Ovary (tissue), 7 donors: ENCODE measurements at regions not wholly inside any gene's neighbourhood (a gene's known extent, or its start where the extent isn't known, plus 50 kb on each side); places are given as distances from the start of the nearest gene placed in this dataset.

Experiments used
- DNase-seq, 5 donors: peaks; one replicate each; pipeline ENCODE4 v3.0.0-alpha.2; 2019 to 2020
- H3K27ac ChIP-seq, 2 donors: fragments of 200-600 bp; one replicate each; pipeline versions ENCODE4 v1.5.1 to v1.8.0; 2019 to 2022
- H3K27me3 ChIP-seq: fragments of 200-600 bp; one replicate; pipeline ENCODE4 v1.8.0; 2022
- H3K36me3 ChIP-seq: fragments of 200-600 bp; sonication (generic); one replicate; pipeline ENCODE4 v1.5.1; 2019
- H3K4me1 ChIP-seq: one replicate; pipeline ENCODE4 v1.8.1; 2013; ENCODE audit warnings: mild to moderate bottlenecking, moderate library complexity; ENCODE audit not compliant: insufficient read depth
- H3K4me3 ChIP-seq: fragments of 200-600 bp; sonication (generic); one replicate; pipeline ENCODE4 v1.5.1; 2017
- H3K9me3 ChIP-seq, 2 donors: fragments of 200-600 bp in 1 of 2; sonication (generic) in 1 of 2; one replicate each; pipeline versions ENCODE4 v1.5.1 to v1.8.1; 2013 to 2019; ENCODE audit warnings: mild to moderate bottlenecking in 1 of 2, moderate library complexity in 1 of 2
- EP300 ChIP-seq: sonication (generic); formaldehyde crosslinking; IDR thresholded peaks from one replicate; pipeline ENCODE4 v1.6.1; 2017; ENCODE audit warnings: antibody characterized with exemption
- POLR2A ChIP-seq: fragments of 450-650 bp; IDR thresholded peaks from one replicate; pipeline ENCODE4 v1.6.1; 2017; ENCODE audit warnings: antibody characterized with exemption, mild to moderate bottlenecking, moderate library complexity
- WGBS, 3 donors: extraction: QIAGEN DNeasy Blood & Tissue Kit in 1 of 3; methylation state at CpG; one replicate each; pipeline versions ENCODE4 v1.1.5 to v1.1.7; 2013 to 2017; 5-methylcytosine and 5-hydroxymethylcytosine counted together
- intact Hi-C, 4 donors: fragments of 100-400 bp; cut with DNase I; formaldehyde crosslinking; loops; one replicate each; pipeline versions ENCODE4 v1.11.0 to v1.15.1; 2022 to 2023
- TF ChIP-seq, protein P1 (sequence below), 3 donors: fragments of 450-650 bp in 2 of 3; fragments of 200-600 bp in 1 of 3; IDR thresholded peaks; one replicate each; pipeline versions ENCODE4 v1.5.1 to v1.8.0; 2016 to 2022; ENCODE audit warnings: antibody characterized with exemption in 3 of 3, mild to moderate bottlenecking in 1 of 3
- donor health status: DM: no; HTN: no; CAD: no; lungs with moderate emphysema.
- donor health status: DM: no; HTN: no; CAD: no.
- donor health status: Bipolar disorder and iron deficiency.
- donor health status: DM: no; HTN: no; CAD: no.
- donor health status: DM: yes; HTN: yes; CAD: no.

DNA sequence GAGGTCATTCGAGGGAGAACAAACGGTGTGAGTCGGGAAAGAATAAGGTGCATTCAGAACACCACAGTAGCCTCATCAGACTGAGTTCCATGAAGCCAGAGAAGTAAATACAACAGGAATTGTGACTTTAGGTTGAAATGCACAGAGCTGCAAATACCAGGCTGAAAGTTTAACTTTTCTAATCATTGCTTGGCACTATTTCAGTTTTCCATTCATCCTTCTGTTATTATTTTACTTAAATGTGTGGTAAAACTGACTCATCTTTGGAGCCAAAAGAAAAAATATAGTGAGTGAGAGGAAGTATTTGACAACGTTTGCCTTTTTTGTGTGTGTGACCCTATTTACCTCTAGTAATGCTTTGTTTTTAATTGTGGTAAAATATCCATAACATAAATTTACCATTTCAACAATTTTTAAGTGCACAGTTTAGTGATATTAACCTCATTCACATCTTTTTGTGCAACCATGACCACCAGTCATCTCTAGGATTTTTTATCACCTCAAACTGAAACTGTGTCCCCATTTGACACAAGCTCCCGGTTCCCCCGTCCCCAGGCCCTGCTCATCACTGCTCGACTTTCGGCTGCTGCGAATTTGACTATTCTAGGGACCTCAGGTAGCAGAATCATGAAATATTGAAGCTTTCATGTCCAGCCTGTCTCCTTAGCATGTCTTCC lies 166.8 kb downstream of the HSD17B3 start:
- TF ChIP-seq POLR2A (no peak), EP300 (no peak)
- TF ChIP-seq, protein P1, sequence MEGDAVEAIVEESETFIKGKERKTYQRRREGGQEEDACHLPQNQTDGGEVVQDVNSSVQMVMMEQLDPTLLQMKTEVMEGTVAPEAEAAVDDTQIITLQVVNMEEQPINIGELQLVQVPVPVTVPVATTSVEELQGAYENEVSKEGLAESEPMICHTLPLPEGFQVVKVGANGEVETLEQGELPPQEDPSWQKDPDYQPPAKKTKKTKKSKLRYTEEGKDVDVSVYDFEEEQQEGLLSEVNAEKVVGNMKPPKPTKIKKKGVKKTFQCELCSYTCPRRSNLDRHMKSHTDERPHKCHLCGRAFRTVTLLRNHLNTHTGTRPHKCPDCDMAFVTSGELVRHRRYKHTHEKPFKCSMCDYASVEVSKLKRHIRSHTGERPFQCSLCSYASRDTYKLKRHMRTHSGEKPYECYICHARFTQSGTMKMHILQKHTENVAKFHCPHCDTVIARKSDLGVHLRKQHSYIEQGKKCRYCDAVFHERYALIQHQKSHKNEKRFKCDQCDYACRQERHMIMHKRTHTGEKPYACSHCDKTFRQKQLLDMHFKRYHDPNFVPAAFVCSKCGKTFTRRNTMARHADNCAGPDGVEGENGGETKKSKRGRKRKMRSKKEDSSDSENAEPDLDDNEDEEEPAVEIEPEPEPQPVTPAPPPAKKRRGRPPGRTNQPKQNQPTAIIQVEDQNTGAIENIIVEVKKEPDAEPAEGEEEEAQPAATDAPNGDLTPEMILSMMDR (IDR thresholded peaks at IDR 0.05), result no peak

DNA sequence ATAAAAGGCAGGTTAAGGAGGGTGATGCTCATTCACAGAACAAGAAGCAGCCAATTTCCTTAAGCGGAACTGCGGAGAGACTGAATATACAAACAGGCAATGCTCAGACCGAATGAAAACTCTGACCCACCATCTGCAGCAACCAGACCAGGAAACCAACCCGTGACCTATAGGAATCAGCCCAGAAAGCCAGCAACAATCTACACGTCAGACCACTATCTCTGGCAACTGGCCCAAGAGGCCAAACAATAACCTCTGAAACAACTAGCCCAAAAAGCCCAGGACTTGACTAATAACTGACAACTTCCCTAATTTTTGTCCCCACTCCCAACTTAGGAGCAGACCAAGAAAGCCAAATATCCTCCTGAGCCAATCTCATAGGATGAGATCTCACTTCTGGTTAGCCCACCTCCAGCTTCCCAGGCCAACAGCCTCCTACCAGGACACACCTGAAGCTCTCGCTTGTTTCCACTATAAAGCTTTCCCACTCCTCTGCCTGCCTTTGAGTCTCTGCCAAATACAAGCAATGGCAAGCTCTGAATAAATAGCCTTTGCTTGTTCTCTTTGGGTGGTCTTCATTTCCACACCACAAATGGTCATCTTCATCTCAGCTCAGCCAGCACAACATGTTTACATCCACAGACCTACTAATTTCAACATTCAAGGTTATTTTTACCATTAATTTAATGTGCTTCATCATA lies 168.5 kb downstream of the HSD17B3 start:
- Histone ChIP-seq H3K4me1 (peaks cover 3% of the 10 kb centered on the region), H3K4me3 (no peak overlapping the region), H3K9me3 (no peaks in the 10 kb centered on the region), H3K27ac (no peak overlapping the region), H3K36me3 (no peaks in the 10 kb centered on the region), H3K27me3 (no peaks in the 10 kb centered on the region)
- intact Hi-C loops, result loop anchor here in 1 of 4 donors (1.0 kb wide), 1 partner anchor 17 kb away; no protein-coding TSS in a partner anchor
- TF ChIP-seq, protein P1 (IDR thresholded peaks at IDR 0.05), result no peak
- TF ChIP-seq POLR2A (no peak), EP300 (no peak)
- DNase-seq, result no peak
- WGBS, 3 donors, result 64 to 79% (median 78%) methylated on average over 6 of the region's 6 CpGs

More for the DNA sequence above, 166.8 kb downstream of the HSD17B3 start:
- no peak overlapping the region for H3K4me3 ChIP-seq
- H3K4me1 ChIP-seq, result peaks cover 12% of the 10 kb centered on the region
- H3K36me3 ChIP-seq, result no peaks in the 10 kb centered on the region
- no peaks in the 10 kb centered on the region for H3K9me3 ChIP-seq
- WGBS, 3 donors, result 51 to 59% (median 57%) methylated on average over 9 of the region's 9 CpGs
- no peaks in the 10 kb centered on the region for H3K27me3 ChIP-seq
- DNase-seq, result no peak
- intact Hi-C loops, result no loop called here
- no peak overlapping the region for H3K27ac ChIP-seq

DNA sequence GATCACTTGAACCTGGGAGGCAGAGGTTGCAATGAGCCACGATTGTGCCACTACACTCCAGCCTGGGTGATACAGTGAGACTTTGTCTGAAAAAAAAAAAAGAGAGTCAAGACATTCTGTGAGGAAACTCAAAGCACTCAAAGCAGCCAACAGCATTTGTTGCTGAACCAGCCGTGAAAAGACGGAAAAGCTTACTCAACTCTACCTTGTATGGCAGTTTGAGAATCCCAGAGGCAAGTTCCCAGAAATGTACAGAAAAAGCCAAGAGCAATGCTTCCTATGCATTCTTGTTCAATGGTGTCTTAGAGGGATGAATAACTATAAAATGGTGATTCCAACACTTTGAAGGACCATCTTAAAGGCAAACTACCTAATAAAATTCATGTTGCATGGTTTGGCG lies 170.2 kb downstream of the HSD17B3 start:
- intact Hi-C loops, result no loop called here
- no peak overlapping the region for H3K27ac ChIP-seq
- DNase-seq, result no peak
- H3K27me3 ChIP-seq, result no peaks in the 10 kb centered on the region
- no peaks in the 10 kb centered on the region for H3K9me3 ChIP-seq
- WGBS, 3 donors, result 87 to 94% (median 88%) methylated on average over 4 of the region's 4 CpGs
- no peak overlapping the region for H3K4me3 ChIP-seq
- no peaks in the 10 kb centered on the region for H3K4me1 ChIP-seq
- no peaks in the 10 kb centered on the region for H3K36me3 ChIP-seq
- TF ChIP-seq, protein P1 (IDR thresholded peaks at IDR 0.05), result no peak
- TF ChIP-seq POLR2A (no peak), EP300 (no peak)

DNA sequence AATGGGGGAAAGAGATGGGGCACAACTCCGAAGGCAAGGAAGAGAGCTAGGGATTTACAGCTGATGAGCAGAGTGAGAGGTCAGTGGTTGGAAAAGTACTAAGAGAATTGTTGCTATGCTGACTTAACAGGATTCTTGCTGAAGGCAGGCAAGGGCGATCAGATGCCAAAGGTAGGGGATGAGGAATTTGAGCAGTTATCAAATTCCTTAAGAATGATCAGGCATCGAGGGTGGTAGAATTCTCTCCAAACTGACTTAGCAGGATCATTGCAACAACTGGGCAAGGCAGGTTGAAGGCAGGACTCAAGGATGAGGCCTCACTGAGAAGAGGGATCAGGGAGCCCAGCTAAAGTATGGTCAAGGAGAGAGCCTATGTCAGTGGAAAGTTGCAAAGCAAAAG lies 171.0 kb downstream of the HSD17B3 start:
- TF ChIP-seq EP300 (no peak), POLR2A (no peak)
- TF ChIP-seq, protein P1 (IDR thresholded peaks at IDR 0.05), result no peak
- DNase-seq, result no peak
- Histone ChIP-seq H3K27ac (no peak overlapping the region), H3K27me3 (no peaks in the 10 kb centered on the region), H3K4me3 (no peak overlapping the region), H3K9me3 (no peaks in the 10 kb centered on the region), H3K36me3 (no peaks in the 10 kb centered on the region), H3K4me1 (no peaks in the 10 kb centered on the region)
- 93 to 98% (median 94%) methylated on average over 3 of the region's 3 CpGs for WGBS, 3 donors
- intact Hi-C loops, result no loop called here
